HG02852 (cell line): ENCODE measurements at regions not wholly inside any gene's neighbourhood (a gene's known extent, or its start where the extent isn't known, plus 50 kb on each side); places are given as distances from the start of the nearest gene placed in this dataset.

Source experiments
- ATAC-seq: cut with Tn5 transposase; IDR thresholded peaks from one replicate; pipeline ENCODE4 v1.9.1; 2021; ENCODE audit warnings: mild to moderate bottlenecking, moderate library complexity; ENCODE audit not compliant: unreplicated experiment

DNA sequence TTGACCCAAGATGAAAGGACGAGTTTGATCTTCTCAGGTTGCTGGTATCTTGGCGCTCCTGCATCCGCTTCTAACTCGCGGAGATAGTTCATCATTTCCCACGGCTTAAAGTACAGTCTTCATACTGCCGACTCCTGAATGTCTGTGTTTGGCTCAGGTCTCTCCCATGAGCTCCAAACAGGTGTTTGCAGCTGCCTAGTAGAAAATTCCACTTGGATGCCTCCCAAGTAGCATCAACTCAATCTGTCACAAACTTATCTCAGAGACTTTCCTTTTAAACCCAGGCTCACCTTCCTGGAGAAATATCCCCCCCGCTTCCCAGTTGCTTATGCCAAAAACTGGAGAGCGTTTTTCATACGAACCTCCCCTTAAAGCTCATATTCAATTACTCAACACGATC is 986.5 kb downstream of the TBC1D22A start:
- ATAC-seq: no peak

DNA sequence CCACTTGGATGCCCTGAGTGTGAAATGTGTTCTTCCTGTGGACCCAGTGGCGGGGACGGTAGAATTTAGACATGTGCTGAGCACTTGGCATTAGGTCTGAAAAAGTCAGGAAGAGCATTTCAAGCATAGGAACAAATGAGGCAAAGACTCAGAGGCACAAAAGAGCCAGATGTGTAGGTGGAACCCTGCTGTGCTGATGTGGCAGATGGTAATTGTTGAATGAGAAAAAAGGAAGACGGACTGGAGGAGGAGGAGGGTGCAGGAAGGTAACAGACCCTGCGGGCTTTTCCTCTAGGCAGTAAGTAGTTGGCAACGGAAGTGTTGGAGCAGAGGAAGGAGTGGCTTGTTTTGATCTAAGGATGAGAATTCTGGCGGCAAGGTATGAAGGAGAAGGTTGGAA is 985.8 kb downstream of the TBC1D22A start:
- ATAC-seq: no peak

DNA sequence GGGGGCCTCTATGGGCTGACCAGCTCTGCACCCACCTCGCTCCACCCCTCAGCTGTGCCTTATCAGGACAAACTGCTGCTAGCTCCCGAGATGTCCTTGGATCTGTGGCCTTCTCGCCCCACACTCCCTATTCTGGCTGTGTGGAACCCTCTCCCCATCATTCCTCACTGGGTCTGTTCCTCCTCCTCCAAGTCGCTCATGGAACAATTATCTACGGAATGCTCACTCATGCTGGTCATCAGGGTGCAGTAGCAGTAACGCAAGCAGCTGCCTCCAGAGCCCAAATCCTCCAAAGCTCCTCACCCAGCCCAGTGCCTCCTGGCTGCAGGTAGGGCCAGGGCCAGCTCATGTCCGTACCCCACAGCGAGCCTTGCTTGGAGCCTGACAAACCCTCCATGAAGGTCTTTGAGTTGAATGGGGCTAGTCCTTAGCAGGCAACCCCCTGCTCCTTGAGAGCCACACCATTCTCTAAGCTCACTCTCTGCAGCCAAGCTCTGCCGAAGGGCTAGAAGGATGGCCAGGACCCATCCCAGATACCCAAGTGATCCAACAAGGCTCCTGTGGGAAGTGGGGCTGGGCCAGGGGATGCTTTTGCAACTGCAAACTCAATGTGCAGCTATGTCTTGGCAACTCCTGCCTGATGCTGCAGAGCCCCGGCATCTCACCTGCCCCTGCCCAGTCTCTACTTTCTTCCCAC is 977.8 kb downstream of the TBC1D22A start:
- ATAC-seq: no peak

DNA sequence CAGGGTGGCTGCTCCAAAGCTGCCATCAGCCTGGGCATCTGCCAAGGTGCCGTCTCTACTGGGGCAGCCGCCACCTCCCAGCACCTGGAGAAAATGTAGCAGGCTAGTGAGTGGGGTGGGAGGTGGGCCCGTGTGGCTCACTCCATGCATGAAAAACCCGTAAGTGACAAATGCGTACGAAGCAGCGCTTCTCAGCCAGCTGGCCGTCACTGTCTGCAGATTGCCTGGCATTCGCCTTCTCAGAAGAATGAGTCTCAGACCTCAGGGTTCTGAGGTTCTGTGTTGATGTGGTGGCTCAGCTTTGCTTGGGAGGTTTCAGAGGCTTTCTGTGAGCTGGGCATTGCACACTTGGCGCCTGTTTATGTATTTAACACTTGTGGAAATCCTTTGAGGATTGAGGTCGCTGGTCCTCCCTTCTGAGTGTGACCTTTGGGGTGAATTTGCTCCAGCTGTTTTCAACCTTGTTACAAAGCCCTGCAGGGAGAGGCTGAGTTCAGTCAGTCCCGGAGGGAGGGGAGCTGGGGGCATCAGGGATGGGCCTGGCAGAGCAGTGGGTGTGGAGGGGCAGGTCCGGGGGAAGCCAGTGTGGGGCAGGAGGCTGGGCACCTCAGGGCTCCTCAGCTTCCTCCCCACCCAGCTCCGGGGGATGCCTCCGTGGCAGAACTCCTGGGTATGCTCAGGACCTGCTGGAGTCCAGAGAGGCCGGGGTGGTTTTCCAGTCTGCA is 977.0 kb downstream of the TBC1D22A start:
- ATAC-seq: no peak

DNA sequence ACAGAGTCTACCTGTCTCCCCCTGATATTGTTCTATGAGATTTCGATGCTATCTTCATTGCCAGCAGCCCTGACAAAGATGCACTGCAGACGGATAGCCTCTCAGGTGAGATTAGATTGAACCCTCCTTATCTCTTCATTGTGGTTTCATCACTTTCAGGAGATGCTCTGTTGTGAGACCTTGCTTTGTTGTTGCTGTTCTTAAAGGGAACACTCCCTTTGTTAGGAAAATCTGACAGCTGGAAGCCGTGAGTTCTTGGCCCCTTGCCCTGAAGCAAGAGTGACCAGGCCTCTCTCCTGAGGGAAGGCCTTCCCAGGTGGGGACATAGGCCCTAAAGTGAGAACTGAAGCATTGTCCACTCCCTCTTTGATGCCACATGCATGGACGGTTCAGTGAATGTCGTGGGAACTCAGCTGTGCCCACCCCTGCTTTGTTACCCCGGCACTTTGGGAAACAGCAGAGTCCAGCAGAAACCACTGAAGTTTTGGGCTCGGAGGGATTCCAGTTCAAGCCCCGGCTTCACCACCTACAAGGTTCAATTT is 976.1 kb downstream of the TBC1D22A start:
- no peak for ATAC-seq

DNA sequence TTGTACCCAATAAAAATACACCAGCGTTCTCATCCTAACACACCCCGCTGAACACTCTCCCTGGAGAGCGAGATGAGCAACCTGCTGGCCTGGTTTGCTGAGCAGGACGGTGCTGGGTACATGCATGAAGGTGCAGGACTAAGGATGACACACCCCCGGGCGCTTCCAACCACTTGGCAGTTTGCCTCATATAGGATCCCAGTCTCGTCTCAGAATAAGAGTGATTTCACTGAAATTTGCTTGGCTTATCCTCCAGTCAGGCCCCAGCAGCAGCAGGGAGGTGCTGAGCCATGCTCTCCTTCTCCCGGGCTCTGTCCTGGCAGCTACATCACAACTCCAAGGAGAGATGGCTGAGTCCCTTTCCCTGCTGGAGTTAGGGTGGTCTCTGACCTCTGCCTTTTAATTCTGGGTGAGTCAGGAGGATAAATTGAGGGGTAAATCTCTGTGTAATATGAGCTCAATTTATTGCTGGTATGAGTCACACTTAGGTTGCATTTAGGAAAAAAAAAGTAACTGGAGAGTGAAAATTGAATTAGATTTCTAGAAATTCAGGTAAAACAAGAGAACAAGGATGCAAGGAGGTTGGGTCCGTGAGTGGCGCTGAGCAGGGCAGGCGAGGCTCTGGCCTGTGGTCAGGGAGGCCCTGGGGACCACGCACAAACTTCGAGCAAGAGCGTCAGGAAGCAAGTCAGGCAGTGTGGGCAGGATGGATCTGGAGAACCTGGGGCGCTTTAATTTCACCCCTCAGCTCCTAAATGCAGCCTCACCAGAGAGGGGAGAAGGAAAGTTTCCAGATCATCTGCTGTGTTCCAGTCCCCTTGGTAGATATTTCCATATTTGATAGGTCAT is 974.0 kb downstream of the TBC1D22A start:
- ATAC-seq: no peak

DNA sequence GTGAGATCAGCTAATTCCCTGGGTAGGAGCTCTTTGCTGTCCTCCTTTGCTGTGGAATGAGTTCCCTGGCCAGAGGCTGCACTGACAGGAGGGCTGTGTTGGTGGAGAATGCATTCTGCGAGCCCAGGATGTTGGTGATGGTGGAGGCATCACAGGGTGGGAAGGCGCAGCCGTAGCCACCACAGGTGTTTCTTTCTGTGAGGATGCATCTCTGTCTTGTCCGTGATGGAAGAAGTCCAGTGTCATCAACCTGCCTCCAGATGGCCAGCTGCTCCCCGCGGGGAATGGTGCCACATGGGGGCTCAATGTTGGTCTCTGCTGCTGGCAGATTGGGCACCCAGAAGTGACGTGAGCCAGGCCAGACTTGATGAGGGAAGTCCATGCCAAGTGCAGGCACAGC is 972.1 kb downstream of the TBC1D22A start:
- ATAC-seq: no peak

DNA sequence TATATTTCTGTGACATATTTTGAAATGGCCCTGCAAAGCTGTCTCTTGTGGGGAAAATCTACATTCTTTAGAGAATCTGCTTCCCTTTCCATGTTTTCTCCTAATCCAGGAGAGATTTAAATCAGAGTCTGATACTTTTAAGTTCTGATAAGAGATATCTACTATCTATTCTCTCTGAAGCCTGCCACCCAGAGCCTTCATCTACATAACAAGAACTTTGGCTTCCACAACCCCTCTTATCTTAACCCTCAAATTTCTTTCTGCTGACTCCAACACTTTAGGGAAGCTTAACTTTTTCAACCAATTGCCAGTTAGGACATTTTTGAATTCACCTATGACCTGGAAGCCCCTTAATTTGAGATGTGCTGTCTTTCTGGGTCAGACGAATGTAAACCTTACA is 965.2 kb downstream of the TBC1D22A start:
- ATAC-seq: no peak

DNA sequence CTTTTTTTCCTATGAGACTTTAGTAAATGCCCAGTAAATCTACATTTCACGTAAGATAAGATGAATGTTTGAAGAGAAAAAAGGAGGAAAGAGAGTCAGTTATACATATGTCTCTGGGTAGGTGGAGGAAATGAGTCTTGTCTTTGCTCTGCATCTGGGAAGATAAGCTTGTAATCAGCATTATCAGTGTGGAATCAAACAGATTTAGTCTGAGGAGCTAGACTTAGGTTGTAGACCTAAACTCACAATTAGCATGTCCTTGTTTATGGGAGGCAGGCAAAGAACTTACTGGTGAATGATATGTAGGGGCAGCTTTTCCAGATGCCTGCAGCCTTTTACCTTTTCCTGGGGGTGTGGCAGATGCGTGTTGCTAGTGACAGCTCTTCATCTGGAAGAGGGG is 962.3 kb downstream of the TBC1D22A start:
- ATAC-seq: no peak

DNA sequence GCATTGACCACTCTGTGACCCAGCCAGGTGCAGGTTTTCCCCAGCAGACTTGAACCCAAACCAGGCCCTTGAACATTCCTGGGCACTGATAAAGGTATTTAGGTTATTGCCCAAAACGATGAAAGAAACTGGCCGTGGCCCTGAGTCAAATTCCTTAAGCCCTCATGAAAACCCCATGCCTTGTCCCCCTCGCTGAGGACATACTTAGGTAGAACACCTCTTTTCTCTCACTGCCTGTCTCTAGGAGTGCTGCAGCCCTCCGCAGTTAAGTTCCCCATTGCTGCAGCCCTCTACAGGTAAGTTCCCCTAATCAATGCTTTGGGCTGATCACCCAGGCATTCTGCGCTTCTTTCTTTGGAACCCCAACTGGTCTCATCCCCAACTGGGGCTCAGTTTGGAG is 961.6 kb downstream of the TBC1D22A start:
- no peak for ATAC-seq

DNA sequence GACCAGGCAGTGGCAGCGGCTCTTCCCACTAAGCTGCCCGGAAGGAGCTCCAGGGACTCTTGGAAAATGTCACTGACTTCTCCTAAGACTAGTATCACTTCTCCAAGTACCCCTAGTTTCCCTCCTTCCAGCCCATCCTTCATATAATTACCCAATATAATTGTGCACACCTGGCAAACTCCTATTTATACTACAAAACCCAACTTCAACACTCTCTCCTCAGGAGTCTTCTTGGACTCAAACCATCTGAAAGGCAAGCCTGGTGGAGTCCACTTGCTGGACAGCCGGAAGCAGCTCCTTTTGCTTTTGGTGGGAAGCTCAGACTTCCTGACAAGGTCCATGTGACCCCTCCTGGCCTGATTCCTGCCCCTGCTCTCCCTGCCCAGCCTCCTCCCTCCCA is 955.9 kb downstream of the TBC1D22A start:
- no peak for ATAC-seq

DNA sequence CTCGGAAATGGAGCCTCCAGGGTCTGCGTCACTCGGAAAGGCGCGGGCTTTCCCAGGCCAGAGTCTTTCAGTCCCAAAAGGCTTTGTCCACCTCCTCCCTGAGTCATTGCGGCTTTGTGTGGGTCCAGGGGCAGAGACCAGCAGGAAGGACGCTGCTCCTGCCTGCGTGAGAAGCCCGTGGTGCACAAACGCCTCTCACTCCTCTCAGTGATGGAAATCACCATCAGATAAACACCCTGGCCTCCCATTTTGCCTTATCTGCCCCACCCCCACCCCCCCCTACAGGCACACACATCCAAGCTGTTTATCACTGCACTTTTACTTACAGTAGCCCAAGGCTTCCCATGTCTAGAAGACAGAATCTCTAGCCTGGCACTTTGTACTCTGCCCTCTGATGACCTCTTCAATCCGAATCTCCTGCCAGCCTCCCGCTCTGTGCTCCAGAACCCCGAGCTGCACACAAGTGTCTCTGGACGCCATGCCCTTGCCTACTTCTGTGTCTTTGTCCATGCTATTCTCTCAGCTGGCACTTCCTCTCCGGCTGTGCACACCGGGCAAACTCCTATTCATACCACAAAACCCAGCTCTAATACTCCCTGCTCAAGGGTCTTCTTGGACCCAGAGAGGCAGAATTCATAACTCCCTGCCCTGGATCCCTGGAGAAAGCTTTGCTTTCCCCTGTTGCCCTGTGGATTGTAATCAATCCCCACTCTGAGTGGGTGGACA is 954.6 kb downstream of the TBC1D22A start:
- no peak for ATAC-seq

DNA sequence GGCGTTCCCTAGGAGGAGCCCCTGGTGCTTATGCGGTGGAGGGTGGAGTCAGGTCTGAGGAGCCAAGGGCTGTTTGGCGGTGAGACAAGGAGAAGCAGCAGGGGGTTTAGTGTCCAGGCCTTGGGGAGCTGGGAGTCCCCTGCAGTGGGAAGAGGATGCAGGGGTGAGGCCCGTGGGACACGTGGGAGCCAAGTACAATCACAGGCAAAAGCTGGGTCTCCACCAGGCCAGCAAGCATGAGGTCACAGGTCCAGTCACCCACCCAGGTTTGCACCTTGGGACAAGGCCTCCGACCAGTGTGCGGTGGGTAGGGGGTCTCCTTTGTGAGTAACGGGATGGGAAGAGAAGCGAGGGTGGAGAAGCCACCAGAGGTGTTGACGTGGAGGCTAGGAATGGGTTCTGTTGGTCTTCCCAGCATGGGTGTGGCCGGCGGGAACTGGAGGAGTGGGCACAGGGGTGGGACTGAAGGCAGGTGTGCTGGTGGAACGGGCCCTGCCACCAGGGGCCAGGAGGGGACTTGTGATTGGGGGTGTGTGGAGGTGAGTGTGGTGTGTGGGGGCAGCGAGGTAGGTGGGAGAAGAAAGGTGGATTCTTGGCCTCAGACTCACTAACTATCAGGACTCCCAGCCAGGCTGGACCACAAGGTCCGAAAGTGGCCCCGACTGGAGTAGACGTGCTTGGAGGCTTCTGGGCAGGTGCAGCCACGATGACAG is 953.6 kb downstream of the TBC1D22A start:
- no peak for ATAC-seq

DNA sequence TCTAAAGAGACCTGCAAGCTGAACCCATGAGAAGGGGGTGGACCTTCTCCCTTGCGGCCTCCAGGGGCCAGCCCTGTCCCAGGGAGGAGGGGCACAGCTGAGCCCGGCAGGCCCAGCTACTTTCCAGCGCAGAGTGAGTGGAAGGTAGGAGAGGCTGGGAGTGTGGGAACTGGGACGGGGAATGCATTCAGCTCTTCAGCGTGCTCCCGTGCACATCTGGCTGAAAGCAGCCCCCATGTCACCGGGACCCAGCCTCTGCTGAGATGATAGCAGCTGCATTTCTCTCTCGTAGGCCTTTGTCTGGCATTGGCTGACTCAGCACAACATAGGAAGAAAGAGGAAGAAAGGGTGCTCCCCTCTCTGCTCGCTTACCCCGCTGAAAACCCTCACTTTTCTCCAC is 951.5 kb downstream of the TBC1D22A start:
- ATAC-seq: no peak

DNA sequence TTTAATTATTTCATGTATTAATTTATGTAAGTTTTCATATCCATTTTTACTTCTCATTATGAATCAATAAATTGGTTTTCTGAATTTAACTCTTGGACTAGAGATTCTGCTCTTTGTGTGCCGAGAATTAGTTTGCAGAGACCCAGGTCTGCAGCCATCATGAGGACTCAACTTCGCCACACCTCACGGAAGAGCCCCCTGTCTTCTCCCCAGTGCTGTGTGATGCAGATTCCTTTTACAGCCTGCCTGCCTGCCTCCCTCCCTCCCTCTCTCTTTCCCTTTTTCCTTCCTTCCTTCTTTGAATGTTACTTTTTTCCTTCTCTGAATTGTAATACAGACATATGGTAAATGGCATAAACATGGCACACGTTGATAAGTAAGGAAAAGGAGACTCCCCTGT is 947.7 kb downstream of the TBC1D22A start:
- ATAC-seq: no peak

DNA sequence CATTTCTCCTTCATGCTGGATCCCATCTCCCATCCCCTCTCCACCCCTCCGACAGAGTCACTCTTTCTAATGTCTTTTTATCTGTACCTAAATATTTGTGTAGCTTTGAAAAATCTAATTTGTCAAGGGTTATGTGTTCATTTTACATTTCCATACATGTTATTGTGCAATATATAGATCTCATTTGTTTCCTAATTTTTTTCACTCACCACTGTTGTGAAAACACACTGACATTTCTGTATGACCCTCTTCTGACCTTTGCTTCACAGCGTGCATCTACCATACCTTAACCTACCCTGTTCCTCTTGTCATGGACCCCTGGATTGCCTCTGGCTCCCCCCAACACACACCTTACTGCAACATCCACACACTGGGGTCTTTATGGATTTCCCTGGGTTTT is 942.9 kb downstream of the TBC1D22A start:
- ATAC-seq: no peak

DNA sequence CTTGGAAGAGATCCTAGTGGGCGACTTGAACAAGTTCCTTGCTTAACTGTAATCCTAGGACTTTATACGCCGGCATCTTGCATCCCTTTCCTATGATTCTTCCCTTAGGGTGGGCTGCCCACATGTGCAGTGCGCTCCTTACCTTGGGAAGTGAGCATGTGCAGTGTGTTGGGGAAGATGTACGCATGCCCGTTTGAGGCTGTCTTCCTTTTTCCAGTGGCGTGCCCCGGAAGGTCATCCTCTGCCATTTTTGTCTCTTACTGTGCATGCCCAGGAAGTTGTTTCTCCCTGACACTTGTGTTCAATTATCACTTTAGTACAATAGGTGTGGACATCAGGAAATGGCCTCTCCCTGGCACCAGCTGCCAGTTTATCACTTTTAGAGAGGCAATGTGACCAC is 936.5 kb downstream of the TBC1D22A start:
- no peak for ATAC-seq

DNA sequence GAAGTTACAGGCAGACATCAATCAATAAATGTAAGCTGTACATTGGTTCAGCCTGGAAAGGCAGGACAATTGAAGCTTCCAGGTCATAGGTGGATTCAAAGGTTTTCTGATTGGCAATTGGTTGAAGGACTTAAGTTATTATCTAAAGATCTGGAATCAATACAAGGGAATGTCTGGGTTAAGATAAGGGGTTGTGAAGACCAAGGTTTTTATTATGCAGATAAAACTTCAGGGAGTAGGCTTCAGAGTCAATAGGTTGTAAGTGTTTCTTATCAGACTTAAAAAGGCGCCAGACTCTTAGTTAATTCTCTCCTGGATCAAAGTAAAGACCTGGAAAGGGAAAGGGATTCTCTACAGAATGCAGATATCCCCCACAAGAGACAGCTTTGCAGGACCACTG is 935.4 kb downstream of the TBC1D22A start:
- ATAC-seq: no peak

DNA sequence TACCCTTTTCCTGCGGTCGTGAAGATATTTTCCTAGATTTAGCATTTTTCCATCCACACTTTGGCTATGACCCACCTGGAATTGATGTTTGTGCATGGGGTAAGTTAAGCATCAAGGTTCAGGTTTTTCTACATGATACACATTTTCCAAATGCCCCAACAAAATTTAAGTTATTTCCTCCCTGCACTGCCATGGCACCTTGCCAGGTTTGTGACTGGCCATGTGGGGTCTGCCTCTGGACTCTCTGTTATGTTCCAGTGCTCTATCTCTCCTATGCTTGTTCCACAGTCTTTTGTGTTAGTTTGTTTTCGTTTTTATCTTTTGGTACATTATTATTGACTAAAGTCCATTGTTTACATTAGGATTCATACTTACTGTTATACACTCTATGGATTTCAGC is 934.3 kb downstream of the TBC1D22A start:
- no peak for ATAC-seq

DNA sequence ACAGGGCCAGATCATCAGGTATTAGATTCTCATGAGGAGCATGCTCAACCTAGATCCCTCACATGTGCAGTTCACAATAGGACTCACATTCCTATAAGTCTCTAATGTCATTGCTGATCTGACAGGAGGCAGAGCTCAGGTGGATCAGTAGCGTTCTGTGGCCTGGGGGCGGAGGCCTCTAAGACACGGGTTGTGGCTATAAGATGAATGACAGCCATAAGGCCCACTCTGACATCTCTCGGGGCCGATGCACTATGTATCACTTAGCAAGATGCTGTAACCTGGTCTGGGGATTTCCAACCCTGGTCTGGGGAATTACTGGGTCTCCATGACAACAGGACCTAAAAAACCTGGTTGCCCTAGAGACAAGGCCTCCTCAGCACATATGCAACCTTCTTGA is 932.7 kb downstream of the TBC1D22A start:
- ATAC-seq: no peak
